RWPE2 (cell line): ENCODE measurements at regions not wholly inside any gene's neighbourhood (a gene's known extent, or its start where the extent isn't known, plus 50 kb on each side); places are given as distances from the start of the nearest gene placed in this dataset.
"Not testable (repeated sequence)": the region's sequence is repeated elsewhere in the genome, so short reads cannot be mapped to it uniquely, and the experiment has no call there.

Source experiments
- ATAC-seq: fragments of 200-7000 bp; cut with Tn5 transposase; 3 replicates; pipeline ENCODE4 v1.9.1; 2021; ENCODE audit warnings: low read depth
- DNase-seq: peaks from one replicate; pipeline ENCODE4 v3.0.0-alpha.2; 2020; ENCODE audit warnings: low spot score
- H3K27ac ChIP-seq: fragments of 450-650 bp; 2 replicates; pipeline ENCODE4 v1.5.1; 2017; ENCODE audit warnings: mild to moderate bottlenecking; ENCODE audit not compliant: poor library complexity, severe bottlenecking
- H3K27me3 ChIP-seq: fragments of 250-450 bp; sonication (Bioruptor Pico); 2 replicates; pipeline ENCODE4 v1.5.1; 2021; ENCODE audit warnings: mild to moderate bottlenecking, moderate library complexity; ENCODE audit not compliant: insufficient read depth, poor library complexity, severe bottlenecking
- H3K36me3 ChIP-seq: fragments of 250-450 bp; sonication (Bioruptor Pico); 2 replicates; pipeline ENCODE4 v1.5.1; 2020; ENCODE audit warnings: low read depth, mild to moderate bottlenecking, moderate library complexity
- H3K4me1 ChIP-seq: fragments of 250-450 bp; sonication (Bioruptor Pico); 2 replicates; pipeline ENCODE4 v1.5.1; 2021; ENCODE audit warnings: mild to moderate bottlenecking, moderate library complexity; ENCODE audit not compliant: insufficient read depth, poor library complexity, severe bottlenecking
- H3K4me3 ChIP-seq: fragments of 250-450 bp; sonication (Bioruptor Pico); 2 replicates; pipeline ENCODE4 v1.5.1; 2021; ENCODE audit warnings: mild to moderate bottlenecking, moderate library complexity; ENCODE audit not compliant: severe bottlenecking
- H3K9me3 ChIP-seq: fragments of 250-450 bp; sonication (Bioruptor Pico); 2 replicates; pipeline ENCODE4 v1.5.1; 2021; ENCODE audit warnings: mild to moderate bottlenecking, moderate library complexity; ENCODE audit not compliant: severe bottlenecking
- CTCF ChIP-seq: fragments of 450-650 bp; IDR thresholded peaks from one replicate; pipeline ENCODE4 v1.5.1; 2017; ENCODE audit warnings: mild to moderate bottlenecking, moderate library complexity; ENCODE audit not compliant: poor library complexity, severe bottlenecking

GRCh38 chr1:47661040-47661439 lies 223.2 kb downstream of the FOXD2 start:
- H3K4me1 ChIP-seq, result no peaks in the 10 kb centered on the region
- no peak for ATAC-seq
- no peaks in the 10 kb centered on the region for H3K9me3 ChIP-seq
- no peaks in the 10 kb centered on the region for H3K36me3 ChIP-seq
- H3K27ac ChIP-seq, result no peak overlapping the region
- no peak overlapping the region for H3K4me3 ChIP-seq
- TF ChIP-seq CTCF, result no peak
- DNase-seq, result no peak
- H3K27me3 ChIP-seq, result peaks cover 2% of the 10 kb centered on the region

- ATAC-seq (no peak), DNase-seq (no peak)
- H3K4me3 ChIP-seq, result no peak overlapping the region
- no peaks in the 10 kb centered on the region for H3K4me1 ChIP-seq
- H3K27me3 ChIP-seq, result peaks cover 2% of the 10 kb centered on the region
- no peaks in the 10 kb centered on the region for H3K36me3 ChIP-seq
- no peak for TF ChIP-seq CTCF
- no peaks in the 10 kb centered on the region for H3K9me3 ChIP-seq
- H3K27ac ChIP-seq, result no peak overlapping the region
These were observed 224.2 kb downstream of the FOXD2 start for GRCh38 chr1:47662068-47662467.

GRCh38 chr1:47663286-47663685 lies 225.4 kb downstream of the FOXD2 start:
- H3K4me1 ChIP-seq, result no peaks in the 10 kb centered on the region
- no peak overlapping the region for H3K4me3 ChIP-seq
- H3K27me3 ChIP-seq, result peaks cover 2% of the 10 kb centered on the region
- no peaks in the 10 kb centered on the region for H3K9me3 ChIP-seq
- H3K27ac ChIP-seq, result no peak overlapping the region
- ATAC-seq (no peak), DNase-seq (no peak)
- no peak for TF ChIP-seq CTCF
- H3K36me3 ChIP-seq, result no peaks in the 10 kb centered on the region

GRCh38 chr1:47664356-47664755 lies 226.5 kb downstream of the FOXD2 start:
- no peak for DNase-seq
- ATAC-seq, result no peak
- Histone ChIP-seq H3K4me3 (no peak overlapping the region), H3K36me3 (no peaks in the 10 kb centered on the region), H3K27ac (no peak overlapping the region), H3K27me3 (peaks cover 2% of the 10 kb centered on the region), H3K4me1 (no peaks in the 10 kb centered on the region), H3K9me3 (no peaks in the 10 kb centered on the region)
- TF ChIP-seq CTCF, result no peak

GRCh38 chr1:47664896-47665295 lies 227.1 kb downstream of the FOXD2 start:
- not testable (repeated sequence) for ATAC-seq, H3K4me3 ChIP-seq, H3K27me3 ChIP-seq, H3K4me1 ChIP-seq, H3K9me3 ChIP-seq, H3K36me3 ChIP-seq, H3K27ac ChIP-seq, DNase-seq
